Thymus (tissue), 11 donors: ENCODE measurements at regions not wholly inside any gene's neighbourhood (a gene's known extent, or its start where the extent isn't known, plus 50 kb on each side); places are given as distances from the start of the nearest gene placed in this dataset.

Experiments
- DNase-seq, 9 donors: peaks; one replicate each; pipeline ENCODE4 v3.0.0-alpha.2; 2013; ENCODE audit warnings: low spot score in 9 of 9, low read depth in 6 of 9, missing footprints in 1 of 9
- H3K27ac ChIP-seq, 2 donors: one replicate each; pipeline ENCODE4 v1.5.1; 2013; ENCODE audit warnings: control low read depth in 1 of 2, low read depth in 1 of 2, low read length in 1 of 2, mild to moderate bottlenecking in 1 of 2, moderate library complexity in 1 of 2
- H3K27me3 ChIP-seq, 2 donors: one replicate each; pipeline ENCODE4 v1.5.1; 2013; ENCODE audit warnings: low read length in 1 of 2; ENCODE audit not compliant: control insufficient read depth in 2 of 2, insufficient read depth in 1 of 2
- H3K36me3 ChIP-seq, 2 donors: one replicate each; pipeline ENCODE4 v1.5.1; 2013; ENCODE audit warnings: low read length in 1 of 2, mild to moderate bottlenecking in 1 of 2, moderate library complexity in 1 of 2; ENCODE audit not compliant: control insufficient read depth in 2 of 2, insufficient read depth in 2 of 2
- H3K4me1 ChIP-seq, 2 donors: one replicate each; pipeline ENCODE4 v1.5.1; 2013; ENCODE audit warnings: low read length in 2 of 2; ENCODE audit not compliant: control insufficient read depth in 2 of 2, insufficient read depth in 2 of 2
- H3K4me3 ChIP-seq, 2 donors: one replicate each; pipeline ENCODE4 v1.5.1; 2013; ENCODE audit warnings: low read length in 2 of 2, control low read depth in 1 of 2, mild to moderate bottlenecking in 1 of 2
- H3K9me3 ChIP-seq, 2 donors: one replicate each; pipeline ENCODE4 v1.5.1; 2013; ENCODE audit warnings: low read length in 1 of 2, mild to moderate bottlenecking in 1 of 2; ENCODE audit not compliant: control insufficient read depth in 2 of 2, insufficient read depth in 1 of 2
- WGBS: extraction: QIAGEN DNeasy Blood & Tissue Kit; methylation state at CpG from one replicate; pipeline ENCODE4 v1.1.7; 2013; 5-methylcytosine and 5-hydroxymethylcytosine counted together
- donor health status: healthy.

GRCh38 chr1:56442290-56442877 lies 137.0 kb downstream of the PLPP3 start:
- H3K36me3 ChIP-seq = no peaks in the 10 kb centered on the region
- H3K4me3 ChIP-seq = no peak overlapping the region
- DNase-seq = no peak
- H3K27me3 ChIP-seq = no peaks in the 10 kb centered on the region
- 99% methylated on average over 2 of the region's 2 CpGs for WGBS
- no peak overlapping the region for H3K27ac ChIP-seq
- no peaks in the 10 kb centered on the region for H3K9me3 ChIP-seq
- peaks cover 0 to 6% of the 10 kb centered on the region in 2 donors for H3K4me1 ChIP-seq

GRCh38 chr1:56441601-56442000 lies 137.8 kb downstream of the PLPP3 start:
- no peak for DNase-seq
- H3K27me3 ChIP-seq = no peaks in the 10 kb centered on the region
- WGBS = 97% methylated on average over 3 of the region's 3 CpGs

GRCh38 chr1:56439610-56440264 lies 139.6 kb downstream of the PLPP3 start:
- Histone ChIP-seq H3K27me3 (no peaks in the 10 kb centered on the region), H3K9me3 (no peaks in the 10 kb centered on the region), H3K4me3 (no peak overlapping the region), H3K27ac (no peak overlapping the region), H3K36me3 (no peaks in the 10 kb centered on the region), H3K4me1 (peaks cover 0 to 6% of the 10 kb centered on the region in 2 donors)
- no peak for DNase-seq
- WGBS = 47% methylated on average over 4 of the region's 4 CpGs

More at GRCh38 chr1:56441601-56442000, 137.8 kb downstream of the PLPP3 start:
- peaks cover 0 to 3% of the 10 kb centered on the region in 2 donors for H3K4me1 ChIP-seq
- H3K36me3 ChIP-seq = no peaks in the 10 kb centered on the region
- H3K4me3 ChIP-seq = no peak overlapping the region
- H3K27ac ChIP-seq = no peak overlapping the region
- H3K9me3 ChIP-seq = no peaks in the 10 kb centered on the region

- H3K4me3 ChIP-seq = no peak overlapping the region
- no peaks in the 10 kb centered on the region for H3K27me3 ChIP-seq
- no peaks in the 10 kb centered on the region for H3K36me3 ChIP-seq
- WGBS = 96% methylated on average over 4 of the region's 4 CpGs
- peaks cover 0 to 9% of the 10 kb centered on the region in 2 donors for H3K4me1 ChIP-seq
- H3K9me3 ChIP-seq = no peaks in the 10 kb centered on the region
- H3K27ac ChIP-seq = no peak overlapping the region
- DNase-seq = no peak
Measured at GRCh38 chr1:56438901-56439551, 140.3 kb downstream of the PLPP3 start.

GRCh38 chr1:56437959-56438358 lies 141.4 kb downstream of the PLPP3 start:
- no peak for DNase-seq
- H3K27ac ChIP-seq = no peak overlapping the region
- WGBS = 94% methylated on average over 1 of the region's 1 CpG

GRCh38 chr1:56436912-56437417 lies 142.4 kb downstream of the PLPP3 start:
- WGBS = 97% methylated on average over 8 of the region's 8 CpGs
- Histone ChIP-seq H3K4me1 (peaks cover 0 to 22% of the 10 kb centered on the region in 2 donors), H3K4me3 (no peak overlapping the region), H3K27me3 (no peaks in the 10 kb centered on the region), H3K36me3 (no peaks in the 10 kb centered on the region), H3K9me3 (no peaks in the 10 kb centered on the region), H3K27ac (no peak overlapping the region)
- DNase-seq = no peak

More at GRCh38 chr1:56437959-56438358, 141.4 kb downstream of the PLPP3 start:
- Histone ChIP-seq H3K9me3 (no peaks in the 10 kb centered on the region), H3K4me3 (no peak overlapping the region), H3K27me3 (no peaks in the 10 kb centered on the region), H3K36me3 (no peaks in the 10 kb centered on the region), H3K4me1 (peaks cover 0 to 15% of the 10 kb centered on the region in 2 donors)

- no peaks in the 10 kb centered on the region for H3K9me3 ChIP-seq
- H3K27ac ChIP-seq = no peak overlapping the region
- no peaks in the 10 kb centered on the region for H3K27me3 ChIP-seq
- DNase-seq = no peak
- 97% methylated on average over 4 of the region's 4 CpGs for WGBS
- H3K36me3 ChIP-seq = no peaks in the 10 kb centered on the region
- H3K4me3 ChIP-seq = no peak overlapping the region
- peaks cover 0 to 22% of the 10 kb centered on the region in 2 donors for H3K4me1 ChIP-seq
Measured at GRCh38 chr1:56436296-56436695, 143.1 kb downstream of the PLPP3 start.

- H3K9me3 ChIP-seq = no peaks in the 10 kb centered on the region
- no peak overlapping the region for H3K4me3 ChIP-seq
- DNase-seq = no peak
- no peak overlapping the region for H3K27ac ChIP-seq
- WGBS = 93% methylated on average over 2 of the region's 2 CpGs
- H3K4me1 ChIP-seq = peaks cover 0 to 22% of the 10 kb centered on the region in 2 donors
- H3K27me3 ChIP-seq = no peaks in the 10 kb centered on the region
- H3K36me3 ChIP-seq = no peaks in the 10 kb centered on the region
Measured at GRCh38 chr1:56435434-56436262, 143.7 kb downstream of the PLPP3 start.
